ENCODE measurements at regions not wholly inside any gene's neighbourhood (a gene's known extent, or its start where the extent isn't known, plus 50 kb on each side); places are given as distances from the start of the nearest gene placed in this dataset.

DNA sequence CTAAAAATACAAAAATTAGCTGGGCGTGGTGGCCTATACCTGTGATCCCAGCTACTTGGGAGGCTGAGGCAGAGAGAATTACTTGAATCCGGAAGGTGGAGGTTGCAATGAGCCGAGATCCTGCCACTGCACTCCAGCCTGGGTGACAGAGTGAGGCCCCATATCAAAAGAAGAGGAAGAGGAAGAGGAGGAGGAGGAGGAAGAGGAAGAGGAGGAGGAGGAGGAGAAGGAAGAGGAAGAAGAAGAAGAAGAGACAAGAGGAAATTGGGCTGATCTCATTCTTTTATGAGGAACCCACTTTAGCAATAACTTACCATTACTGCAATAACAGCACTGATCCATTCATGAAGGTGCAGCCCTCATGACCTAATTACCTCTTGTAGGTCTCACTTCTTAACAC, 138.9 kb upstream of the GIMD1 start:
- DNase-seq: no peak

DNA sequence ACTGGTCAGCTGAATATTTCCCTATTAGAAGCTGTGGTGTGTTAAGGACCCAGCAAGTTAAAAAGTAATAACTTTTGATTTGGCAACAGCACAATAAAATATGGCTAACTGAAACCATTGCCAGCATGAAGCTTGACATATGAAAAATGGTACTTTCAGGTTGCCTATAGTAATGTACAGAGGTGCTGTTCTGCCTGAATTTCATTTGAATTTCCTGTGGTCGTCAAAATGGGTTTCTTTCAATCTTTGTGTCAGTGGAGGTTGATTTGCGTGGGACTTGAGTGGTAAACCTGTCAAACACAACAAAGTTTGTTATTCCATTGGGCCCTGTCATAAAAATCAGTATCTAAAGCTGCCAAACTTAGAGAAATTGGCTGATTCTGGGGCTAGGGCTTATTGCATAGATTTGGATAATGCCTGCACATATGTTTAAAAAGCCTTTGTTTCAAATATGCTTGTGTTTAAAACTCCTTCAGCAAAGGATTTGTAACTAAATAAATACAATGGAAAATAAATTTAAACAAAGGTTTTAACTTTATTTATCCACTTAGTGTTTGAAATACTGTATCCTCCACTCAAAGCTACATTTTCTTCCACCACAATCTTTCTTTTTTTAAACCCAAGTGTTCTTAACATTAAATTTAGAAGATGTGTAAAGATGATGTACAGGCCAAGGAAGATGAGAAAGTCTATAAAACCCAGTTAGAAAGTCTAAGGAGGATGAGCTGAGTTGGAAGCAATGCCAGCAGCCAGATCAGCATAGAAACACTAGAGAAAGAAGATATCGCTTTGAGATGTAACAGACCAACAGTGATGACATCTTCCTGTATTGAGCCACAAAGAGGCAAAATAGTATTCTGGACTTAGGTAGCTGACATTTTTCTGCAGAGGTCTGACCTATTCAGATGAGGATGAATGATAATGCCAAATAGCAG, 134.8 kb upstream of the GIMD1 start:
- DNase-seq: peak; percentile 25

DNA sequence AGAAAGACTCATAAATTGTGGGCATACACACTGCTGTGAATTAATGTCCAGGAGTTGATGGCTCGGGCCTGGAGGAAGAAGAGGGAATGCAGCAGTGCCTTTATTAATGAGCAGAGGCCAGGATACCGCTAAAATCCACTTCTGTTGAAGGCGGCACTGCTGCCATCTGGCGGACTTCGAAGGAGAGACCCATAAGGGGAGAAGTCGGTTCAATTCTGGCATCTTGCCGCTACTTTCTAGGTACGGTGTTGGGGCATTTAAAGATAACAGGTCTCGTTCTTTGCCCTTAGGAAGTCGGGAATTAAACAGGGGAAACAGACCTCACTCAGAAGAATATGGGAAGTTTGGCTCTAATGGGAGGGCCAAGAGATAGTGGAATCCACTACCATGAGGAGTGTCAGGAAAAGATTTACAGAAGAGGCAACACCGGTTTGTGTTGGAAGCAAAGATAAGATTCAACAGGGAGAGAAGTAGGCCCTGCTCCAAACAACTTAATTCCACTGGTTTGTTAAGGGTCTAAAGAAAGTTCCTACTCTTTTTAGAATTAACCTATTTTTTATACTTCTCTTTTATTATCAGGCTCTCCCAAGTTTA, 133.6 kb upstream of the GIMD1 start:
- DNase-seq: peak; percentile 54

DNA sequence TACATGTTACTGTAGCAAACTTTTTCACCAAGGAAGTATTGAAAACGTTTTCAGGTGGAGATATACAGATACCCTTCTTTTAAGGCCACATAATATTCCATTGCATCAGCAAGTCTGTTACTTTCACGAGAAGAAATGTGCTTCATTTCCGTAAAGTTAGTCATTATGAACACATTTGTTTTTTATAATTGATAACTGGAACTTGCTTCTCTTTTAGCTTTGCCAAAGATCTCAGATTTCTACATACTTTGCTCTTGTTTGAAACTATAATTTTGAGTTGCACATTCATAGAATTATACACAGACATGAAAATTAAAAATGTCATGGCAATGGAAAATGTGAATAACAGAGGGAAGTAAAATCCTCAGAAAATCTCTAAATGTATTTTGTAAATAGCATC, 128.7 kb upstream of the GIMD1 start:
- DNase-seq: peak; percentile 32

DNA sequence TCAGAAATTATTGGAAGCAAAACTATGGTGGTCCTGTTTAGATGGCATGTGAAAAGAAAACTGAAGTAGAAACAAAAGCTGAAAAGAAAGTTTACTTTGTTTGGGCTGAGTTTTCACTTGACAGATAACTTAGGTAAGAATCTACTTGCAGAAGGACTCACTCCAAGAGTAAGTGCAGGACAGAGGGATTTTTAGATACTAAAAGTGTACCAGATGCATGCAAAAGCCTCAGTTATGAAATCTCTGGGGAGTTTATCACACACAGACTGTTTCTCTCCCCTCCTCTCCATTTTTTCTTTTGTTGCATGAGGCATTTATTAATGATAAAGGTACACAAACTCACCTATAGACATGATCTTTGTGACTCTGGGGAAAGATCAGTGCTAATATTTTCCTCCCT, 127.5 kb upstream of the GIMD1 start:
- DNase-seq: peak; percentile 14

DNA sequence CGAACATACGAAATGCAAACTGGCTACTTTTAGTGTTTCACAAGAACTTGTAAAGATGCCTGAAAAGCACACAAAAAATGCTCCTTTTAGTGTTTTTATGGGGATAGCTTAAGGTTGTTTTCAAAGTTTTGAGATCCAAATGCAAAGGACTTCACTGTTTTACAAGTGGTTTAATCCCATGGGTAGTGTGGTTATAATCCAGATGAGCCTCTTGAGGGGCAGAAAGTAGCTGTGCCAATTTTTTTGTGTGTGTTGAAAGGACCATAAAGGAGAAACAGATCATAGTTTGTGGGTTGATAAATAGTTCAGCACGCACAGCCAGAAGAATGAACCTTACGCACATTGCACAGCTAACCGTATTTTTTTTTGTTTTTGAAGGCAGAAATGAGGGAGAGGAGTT, 126.9 kb upstream of the GIMD1 start:
- DNase-seq: peak; percentile 96

DNA sequence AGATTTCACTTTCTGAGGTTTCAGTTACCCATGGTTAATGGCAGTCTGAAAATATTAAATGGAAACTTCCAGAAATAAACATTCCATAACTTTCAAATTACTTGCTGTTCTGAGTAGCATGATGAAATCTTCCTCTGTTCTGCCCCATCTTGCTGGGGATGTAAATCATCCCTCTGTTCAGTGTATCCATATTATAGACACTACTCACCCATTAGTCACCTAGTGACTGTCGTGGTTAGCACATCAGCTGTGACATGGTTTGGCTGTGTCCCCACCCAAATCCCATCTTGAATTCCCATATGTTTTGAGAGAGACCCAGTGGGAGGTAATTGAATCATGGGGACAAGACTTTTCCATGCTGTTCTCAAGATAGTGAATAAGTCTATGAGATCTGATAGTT, 125.5 kb upstream of the GIMD1 start:
- peak; percentile 70 for DNase-seq

DNA sequence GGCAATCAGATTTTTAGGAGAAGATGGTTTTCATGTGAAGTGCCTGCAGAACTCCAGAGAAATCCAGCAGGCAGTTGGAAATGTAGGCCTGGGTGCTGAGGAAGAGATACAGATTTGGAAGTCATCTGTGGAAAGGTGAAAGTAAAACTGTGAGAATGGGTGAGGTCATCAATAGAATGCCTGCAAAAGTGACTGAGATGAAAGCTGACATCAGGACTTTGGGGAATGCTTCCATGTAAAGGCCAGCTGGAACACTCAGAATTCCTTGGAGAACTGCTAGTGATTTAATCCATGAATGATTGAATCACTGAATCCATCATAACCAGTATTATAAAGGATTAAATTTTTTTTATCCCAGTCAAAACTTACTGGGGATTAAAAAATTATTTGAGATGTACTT, 124.5 kb upstream of the GIMD1 start:
- peak; percentile 11 for DNase-seq

DNA sequence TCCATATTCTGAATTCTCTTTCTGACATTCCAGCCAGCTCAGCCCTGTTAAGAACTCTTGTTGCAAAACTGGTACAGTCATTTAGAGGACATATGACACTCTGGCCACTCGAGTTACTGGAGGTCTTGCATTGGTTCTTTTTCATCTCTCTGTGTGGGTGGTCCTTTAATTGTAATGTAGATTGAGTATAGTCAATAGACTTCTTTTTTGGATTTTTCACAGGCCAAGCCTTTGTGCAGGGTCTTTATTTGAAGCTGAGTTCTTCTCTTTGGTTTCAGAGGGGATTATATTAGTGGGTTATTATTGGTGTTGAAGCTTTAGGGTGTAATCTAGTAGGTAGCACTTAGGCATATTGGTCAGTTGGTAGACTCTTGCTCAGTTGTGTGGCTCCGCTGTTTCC, 118.0 kb upstream of the GIMD1 start:
- no peak for DNase-seq

DNA sequence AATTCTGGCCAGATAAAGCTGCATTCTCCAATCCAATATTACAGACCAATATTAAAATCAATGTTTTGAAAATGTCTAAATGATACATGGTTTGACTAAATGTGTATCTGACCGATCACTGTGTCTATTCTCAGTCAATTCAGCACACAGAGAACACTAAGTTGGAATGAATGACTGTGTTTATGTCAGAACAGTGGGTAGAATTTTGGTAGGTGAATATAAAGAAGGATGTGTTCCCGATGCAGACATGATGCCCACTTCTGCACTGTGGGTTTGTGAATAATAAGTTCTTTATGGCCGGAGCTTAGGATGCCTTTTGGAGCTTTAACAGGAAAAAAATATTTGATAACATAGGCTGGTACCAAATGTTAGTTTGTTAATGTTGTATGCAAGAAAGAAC, 113.2 kb upstream of the GIMD1 start:
- DNase-seq: no peak

DNA sequence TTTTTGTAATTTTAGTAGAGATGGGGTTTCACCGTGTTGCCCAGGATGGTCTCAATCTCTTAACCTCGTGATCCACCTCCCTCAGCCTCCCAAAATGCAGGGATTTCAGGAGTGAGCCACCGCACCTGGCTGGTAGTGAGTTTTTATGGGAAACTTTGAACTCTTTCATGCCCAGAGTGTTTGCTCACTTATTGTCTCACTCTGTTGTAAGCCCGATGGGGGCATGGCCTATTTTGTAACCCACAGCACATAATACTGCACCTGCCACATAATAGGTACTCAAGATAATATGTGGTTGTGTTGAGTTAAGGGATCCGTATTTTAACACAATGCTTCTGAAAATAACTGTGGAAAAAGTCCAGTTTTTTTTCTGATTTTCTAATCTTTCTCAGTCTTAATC, 109.6 kb upstream of the GIMD1 start:
- DNase-seq: no peak

DNA sequence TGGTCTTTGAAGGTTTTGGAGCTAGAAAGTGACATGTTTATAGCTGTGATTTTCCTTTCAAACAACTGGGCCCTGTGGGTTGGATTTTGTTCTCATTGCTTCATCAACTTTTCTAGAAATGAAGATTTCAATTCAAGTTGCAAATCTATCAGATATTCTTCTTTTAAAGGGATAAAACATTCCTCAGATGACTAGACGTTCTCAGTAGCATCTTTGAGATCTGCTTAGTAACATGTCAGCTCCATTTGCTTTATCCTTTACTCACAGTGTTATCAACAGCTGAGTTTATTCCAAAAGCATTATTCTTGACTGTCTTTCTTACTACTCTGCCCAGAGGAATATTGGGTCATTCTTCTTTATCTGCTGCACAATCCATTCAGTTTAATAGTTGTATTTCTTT, 108.2 kb upstream of the GIMD1 start:
- DNase-seq: no peak

DNA sequence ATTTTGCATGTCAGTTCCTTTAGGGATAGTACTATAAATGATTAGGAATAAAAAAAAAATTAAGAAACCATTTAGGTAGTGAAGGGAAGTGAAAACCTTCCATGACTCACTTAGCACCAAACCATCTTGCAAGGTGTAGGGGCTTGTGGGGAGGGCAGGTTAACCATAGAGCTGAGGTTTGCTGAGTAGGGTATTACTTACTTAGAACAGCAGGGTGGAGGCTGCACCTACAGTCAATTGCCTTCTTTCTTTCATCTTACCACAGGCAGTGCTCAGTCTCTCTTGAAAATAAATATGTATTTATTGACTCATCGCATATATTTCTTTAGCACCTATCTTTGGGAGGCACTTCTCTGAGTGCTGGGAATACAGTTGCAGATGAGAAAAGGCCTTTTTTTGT, 104.9 kb upstream of the GIMD1 start:
- no peak for DNase-seq

DNA sequence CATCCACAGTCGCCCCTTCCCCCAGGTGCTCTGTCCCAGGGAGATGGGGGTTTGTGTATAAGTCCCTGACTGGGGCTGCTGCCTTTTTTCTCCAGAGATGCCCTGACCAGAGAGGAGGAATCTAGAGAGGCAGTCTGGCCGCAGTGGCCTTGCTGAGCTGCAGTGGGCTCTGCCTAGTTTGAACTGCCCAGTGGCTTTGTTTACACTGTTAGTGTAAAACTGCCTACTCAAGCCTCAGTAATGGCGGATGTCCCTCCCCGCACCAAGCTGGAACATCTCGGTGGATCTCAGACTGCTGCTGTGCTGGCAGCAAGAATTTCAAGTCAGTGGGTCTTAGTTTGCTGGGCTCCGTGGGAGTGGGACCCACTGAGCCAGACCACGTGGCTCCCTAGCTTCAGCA, 102.6 kb upstream of the GIMD1 start:
- DNase-seq: no peak

DNA sequence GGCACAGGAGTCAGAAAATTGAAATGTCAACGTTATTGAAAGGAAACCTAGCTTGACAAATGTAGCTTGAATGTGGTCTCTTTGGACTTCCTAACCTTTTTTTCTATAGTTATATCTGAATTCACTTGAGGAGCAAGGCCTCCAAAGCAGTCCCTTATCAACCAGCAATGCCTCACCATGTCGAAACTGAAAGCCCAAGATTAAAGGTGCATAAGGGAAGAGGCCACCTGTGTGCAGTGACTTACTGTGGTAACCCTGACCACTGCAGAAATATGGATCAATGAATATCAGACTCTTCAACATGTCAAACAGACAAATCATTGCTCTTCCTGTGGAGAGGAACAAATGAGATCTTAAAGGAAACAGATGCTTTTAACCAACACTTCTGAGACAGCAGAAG, 95.0 kb upstream of the GIMD1 start:
- DNase-seq: no peak

DNA sequence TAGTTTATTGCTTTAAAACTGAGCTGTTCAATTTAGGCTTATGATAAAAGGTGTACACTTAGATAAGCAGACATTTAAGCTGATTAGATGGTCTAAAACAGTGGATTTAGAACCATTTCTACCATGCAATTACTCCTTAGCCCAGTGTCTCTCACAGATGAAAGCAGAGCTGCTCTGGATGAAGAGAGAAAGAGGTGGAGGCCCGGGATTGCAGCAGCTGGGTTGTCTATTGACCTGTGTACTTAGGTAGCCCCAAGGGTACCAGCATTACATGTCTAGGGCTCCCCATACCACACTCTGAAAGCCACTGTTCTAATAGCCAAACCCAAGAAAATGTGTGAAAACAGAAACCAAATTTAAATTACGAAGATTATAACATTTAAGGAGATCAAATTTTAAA, 86.0 kb upstream of the GIMD1 start:
- no peak for DNase-seq

DNA sequence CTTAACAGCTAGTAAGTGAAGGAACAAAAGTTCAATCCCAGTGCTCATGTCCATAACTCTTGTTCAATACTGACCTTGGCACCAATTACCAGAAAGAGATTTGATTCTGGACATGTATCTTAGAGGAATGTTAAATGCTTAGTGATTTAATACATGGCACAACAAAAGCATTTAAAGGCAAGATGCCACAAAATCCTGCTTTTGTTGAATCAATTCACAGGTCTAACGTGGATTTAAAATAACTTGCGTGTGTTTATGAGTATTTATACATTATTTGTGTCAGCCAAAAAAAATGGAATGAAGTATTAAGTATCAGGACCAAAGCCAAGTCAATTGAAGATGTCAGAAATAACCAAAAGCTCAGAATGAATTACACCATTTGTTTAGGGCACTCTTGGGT, 85.4 kb upstream of the GIMD1 start:
- no peak for DNase-seq

DNA sequence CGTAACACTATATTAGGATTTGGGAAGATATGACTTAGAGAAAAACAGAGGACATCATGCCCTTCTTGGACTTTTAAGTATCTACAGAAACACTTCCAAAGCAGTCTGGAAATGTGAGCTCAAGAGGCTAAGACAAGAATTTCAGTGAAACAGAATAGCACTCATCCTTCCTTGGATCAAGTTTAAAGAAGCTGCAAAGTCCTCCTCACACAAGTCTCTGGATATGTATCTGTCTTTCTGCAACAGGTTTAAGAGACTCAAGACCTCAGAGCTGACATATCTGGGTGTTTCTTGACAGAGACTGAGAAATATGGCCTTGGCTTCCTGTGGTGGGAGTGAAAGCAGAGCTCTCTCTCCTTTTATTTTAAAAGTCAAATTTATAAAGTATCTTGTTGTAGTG, 82.5 kb upstream of the GIMD1 start:
- DNase-seq: no peak

DNA sequence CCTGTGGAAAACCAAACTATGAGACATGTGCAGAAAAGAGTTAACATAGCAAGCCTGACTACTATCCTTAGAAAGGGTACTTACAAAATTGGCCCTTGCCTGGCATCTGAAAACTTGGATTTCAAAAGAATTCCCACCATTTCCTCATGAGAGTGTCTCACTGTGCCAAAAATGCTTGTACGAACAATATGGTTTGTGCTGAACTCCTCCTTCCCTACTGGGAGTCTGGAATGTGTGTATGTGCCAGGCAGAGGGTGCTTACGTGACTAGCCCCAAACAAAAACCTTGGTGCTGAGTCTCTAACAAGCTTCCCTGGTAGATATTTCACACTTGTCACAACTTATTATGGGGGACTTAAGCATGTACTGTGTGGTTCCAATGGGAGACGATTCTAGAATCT, 81.7 kb upstream of the GIMD1 start:
- peak; percentile 7 for DNase-seq

DNA sequence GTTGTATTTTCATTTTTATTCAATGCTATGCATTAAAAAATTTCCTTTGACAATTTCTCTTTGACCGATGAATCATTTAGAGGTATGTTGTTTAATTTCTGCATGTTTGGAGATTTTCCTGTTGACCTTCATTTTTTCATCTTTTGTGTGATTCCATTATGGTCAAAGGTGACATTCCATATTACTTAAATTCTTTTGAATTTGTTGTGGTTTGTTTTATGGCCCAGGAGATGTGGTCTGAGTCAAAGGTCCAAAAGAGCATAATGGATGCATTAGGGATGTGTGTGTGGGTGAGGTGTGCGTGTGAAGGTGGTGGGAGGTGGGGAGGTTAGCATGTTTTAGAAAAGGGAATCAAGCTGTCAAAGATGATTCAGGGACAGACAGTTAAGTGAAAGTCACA, 76.0 kb upstream of the GIMD1 start:
- DNase-seq: peak; percentile 45

DNA sequence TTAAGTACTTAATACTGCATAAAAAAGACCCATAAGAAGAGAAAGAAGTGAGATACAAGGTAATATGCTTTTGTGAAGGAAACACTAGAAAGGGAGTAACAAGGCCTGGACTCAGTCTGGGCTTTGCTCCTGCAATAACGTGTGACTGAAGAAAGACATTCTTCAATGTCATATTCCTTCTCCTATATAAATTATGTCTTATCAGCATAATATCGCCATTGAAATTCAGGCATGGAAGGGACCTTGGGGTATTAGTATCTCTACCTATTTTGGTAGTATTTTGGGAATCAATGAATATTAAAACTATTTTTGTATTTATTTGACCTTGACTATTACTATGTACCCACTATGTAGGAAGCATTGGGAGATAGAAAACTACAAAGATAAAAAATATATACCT, 62.2 kb upstream of the GIMD1 start:
- no peak for DNase-seq

DNA sequence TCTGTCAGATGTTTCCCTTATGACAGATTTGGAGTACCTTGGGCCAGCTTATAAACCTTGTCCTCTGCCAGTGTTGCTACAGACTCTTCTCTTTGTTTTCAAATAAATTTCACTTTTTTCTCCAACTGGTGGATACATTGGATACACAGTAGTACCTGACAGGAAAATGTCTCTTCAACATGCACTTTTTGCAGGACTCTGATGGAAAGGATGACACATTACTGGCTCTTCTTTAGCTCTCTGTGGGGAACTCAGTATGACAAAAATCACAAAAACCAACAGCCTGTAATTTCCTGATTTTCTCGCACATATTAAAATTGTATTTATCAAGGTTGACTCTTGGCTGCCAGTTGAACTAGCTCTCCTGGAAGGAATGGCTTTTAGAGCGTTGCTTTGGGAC, 61.3 kb upstream of the GIMD1 start:
- DNase-seq: no peak

DNA sequence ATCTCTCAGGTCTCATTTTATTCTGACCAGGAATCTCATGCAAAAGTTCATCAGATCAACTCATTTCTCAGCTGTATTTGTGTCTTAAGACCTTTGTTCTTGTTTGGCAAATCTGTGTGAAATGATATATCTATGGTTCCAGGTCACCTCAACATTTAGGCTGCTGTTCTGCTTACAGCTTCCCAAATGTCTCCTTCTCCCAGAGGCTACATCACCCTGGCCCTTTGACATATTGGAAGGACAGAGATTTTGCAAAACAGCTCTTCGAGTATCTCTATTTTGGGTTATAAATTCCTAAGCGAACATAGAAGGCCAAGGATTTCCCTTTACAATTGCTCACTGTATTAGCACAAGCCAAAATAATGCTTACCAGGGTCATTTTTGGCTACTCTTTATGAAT, 57.5 kb upstream of the GIMD1 start:
- no peak for DNase-seq

DNA sequence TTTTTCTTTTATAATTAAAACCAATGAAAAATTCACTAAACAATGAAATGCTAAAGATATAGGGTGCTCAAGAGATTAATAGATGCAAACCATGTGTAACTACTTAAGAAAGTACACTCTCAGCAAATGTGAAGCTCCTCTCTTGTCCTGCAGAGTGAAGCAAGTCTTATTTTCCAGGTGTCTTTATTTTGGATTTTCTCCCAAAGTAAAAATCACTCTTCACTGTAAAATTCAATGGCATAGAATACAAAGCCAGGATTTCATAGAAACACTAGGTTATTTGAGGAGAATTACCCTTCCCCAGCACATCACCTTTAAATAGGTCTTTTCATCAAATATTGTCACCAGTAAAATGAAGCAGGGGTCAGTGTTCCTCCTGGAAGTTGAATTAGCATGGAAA, 57.0 kb upstream of the GIMD1 start:
- DNase-seq: no peak

DNA sequence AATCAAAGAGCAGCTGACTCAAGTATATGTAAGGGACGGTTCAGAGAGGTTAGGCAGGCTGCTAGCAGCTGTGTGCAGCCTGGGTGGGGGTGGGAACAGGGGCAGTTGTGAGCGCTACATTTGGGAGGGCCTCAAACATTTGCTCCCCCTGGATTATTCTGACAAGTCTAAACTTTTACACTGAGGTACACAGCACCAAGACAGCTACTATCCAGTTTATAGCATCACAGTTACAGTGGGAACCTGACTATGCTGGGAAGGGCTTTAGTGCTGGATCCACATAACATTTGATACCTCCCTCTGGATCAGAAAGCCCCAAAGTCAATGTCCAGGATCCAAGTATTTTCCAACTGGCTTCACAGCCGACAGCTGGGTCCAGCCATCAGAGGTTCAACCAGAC, 55.8 kb upstream of the GIMD1 start:
- no peak for DNase-seq
